ENCODE measurements at regions not wholly inside any gene's neighbourhood (a gene's known extent, or its start where the extent isn't known, plus 50 kb on each side); places are given as distances from the start of the nearest gene placed in this dataset.
A peak's percentile ranks its signal among the peaks of the same experiment; 100 is the strongest.

DNA sequence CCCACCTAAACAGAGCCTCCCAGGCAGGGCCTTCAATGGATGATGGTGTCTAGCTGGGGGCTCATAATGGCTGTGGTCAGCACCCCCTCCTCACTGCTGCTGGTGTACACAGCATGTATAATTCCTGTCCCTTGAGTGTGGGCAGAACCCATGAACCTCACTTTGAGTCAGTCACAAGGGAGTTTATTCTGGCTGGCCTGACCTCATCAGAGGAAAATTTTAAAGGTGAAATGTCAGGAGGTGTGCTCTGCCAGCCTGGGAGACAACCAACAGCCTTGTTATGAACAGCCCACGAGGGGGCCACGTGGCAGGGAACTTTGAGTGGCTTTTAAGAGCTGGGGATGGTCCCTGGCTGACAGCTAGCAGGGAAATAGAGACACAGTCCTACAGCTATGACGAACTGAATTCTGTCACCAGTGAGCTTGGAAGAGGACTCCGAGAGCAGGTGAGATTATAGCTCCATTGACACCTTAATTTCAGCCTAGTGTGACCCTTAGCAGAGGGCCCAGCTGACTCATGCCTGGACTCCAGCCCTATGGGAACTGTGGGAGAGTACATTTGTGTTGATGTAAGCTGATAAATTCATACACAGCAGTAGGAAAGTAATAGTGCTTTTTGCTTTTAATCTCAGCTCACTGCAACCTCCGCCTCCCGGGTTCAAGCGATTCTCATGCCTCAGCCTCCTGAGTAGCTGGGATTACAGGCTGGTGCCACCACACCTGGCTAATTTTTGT lies 73.5 kb upstream of the RUNX3 start:
- Histone ChIP-seq H4K91ac (ENCODE audit: low read length) (no peak overlapping the region), H3K4me3 (ENCODE audit: insufficient read depth in 1 of 2, low read depth in 1 of 2, low read length in 2 of 2) (no peak overlapping the region)

DNA sequence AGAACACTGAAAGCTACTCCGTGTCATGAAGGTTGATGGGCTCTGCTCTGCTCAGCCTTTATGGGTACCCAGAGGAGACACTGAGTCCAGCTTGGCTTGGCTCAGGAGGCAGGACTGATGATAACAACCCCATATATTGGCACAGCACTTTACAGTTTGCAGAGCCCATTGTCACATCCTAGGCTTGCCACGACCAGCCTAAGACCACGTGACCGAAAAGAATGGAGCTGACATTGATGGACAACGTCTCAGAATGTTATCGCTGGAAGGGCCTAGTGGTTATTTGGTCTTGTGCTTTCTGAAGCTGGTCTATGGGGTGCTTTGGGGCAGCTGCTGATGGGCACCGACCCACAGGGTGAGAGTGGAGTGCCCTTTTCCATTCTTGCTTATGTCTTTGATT lies 72.9 kb upstream of the RUNX3 start:
- no peak for DNase-seq
- H3K9ac ChIP-seq (ENCODE audit: low read length) = no peak overlapping the region
- no peak overlapping the region for H4K8ac ChIP-seq (ENCODE audit: low read length)
- 91% methylated on average over 7 of the region's 7 CpGs for WGBS
- no peak overlapping the region for H3K23ac ChIP-seq (ENCODE audit: low read length in 2 of 2)
- H2BK120ac ChIP-seq (ENCODE audit: low read depth, low read length) = no peak overlapping the region
- H3K9me3 ChIP-seq (ENCODE audit: control insufficient read depth, low read length) = no peaks in the 10 kb centered on the region
- no peak overlapping the region for H3K27ac ChIP-seq (ENCODE audit: low read length, poor library complexity, severe bottlenecking)
- H3K36me3 ChIP-seq (ENCODE audit: control insufficient read depth in 1 of 2, insufficient read depth in 2 of 2, low read depth in 1 of 2, low read length in 2 of 2) = no peaks in the 10 kb centered on the region
- no peak overlapping the region for H4K91ac ChIP-seq (ENCODE audit: low read length)
- H3K4me1 ChIP-seq (ENCODE audit: control insufficient read depth, insufficient read depth, low read depth, low read length) = no peaks in the 10 kb centered on the region
- no peaks in the 10 kb centered on the region for H3K79me1 ChIP-seq (replicated peaks; ENCODE audit: low read length, poor library complexity, severe bottlenecking)
- H3K14ac ChIP-seq (ENCODE audit: low read length in 2 of 2) = no peak overlapping the region
- H2BK5ac ChIP-seq (ENCODE audit: low read depth, low read length, poor library complexity, severe bottlenecking) = no peak overlapping the region
- peaks cover 31 to 40% of the 10 kb centered on the region in 2 experiments for H3K27me3 ChIP-seq (ENCODE audit: control insufficient read depth in 1 of 2, insufficient read depth in 1 of 2, low read length in 2 of 2)
- no peak overlapping the region for H2BK15ac ChIP-seq (ENCODE audit: low read depth, poor library complexity, severe bottlenecking)
- H3K18ac ChIP-seq (ENCODE audit: low read depth in 1 of 2, low read length in 2 of 2) = peak overlapping the region in 1 of 2 experiments; percentile 0
- no peak overlapping the region for H3K4me2 ChIP-seq (ENCODE audit: low read length, poor library complexity, severe bottlenecking)
- no peak overlapping the region for H3K4ac ChIP-seq (ENCODE audit: low read depth in 1 of 2, low read length in 2 of 2)
- H2AFZ ChIP-seq (ENCODE audit: low read depth, low read length) = no peak overlapping the region
- H2BK12ac ChIP-seq (ENCODE audit: low read length in 2 of 2) = no peak overlapping the region
- no peak overlapping the region for H3K4me3 ChIP-seq (ENCODE audit: insufficient read depth in 1 of 2, low read depth in 1 of 2, low read length in 2 of 2)
- no peak overlapping the region for H2AK5ac ChIP-seq (ENCODE audit: low read length, severe bottlenecking)

More for the DNA sequence above, 73.5 kb upstream of the RUNX3 start:
- H3K14ac ChIP-seq (ENCODE audit: low read length in 2 of 2) = no peak overlapping the region
- no peak overlapping the region for H4K8ac ChIP-seq (ENCODE audit: low read length)
- no peak overlapping the region for H2BK12ac ChIP-seq (ENCODE audit: low read length in 2 of 2)
- 73% methylated on average over 7 of the region's 7 CpGs for WGBS
- H3K4me2 ChIP-seq (ENCODE audit: low read length, poor library complexity, severe bottlenecking) = no peak overlapping the region
- no peak overlapping the region for H2BK5ac ChIP-seq (ENCODE audit: low read depth, low read length, poor library complexity, severe bottlenecking)
- H3K23ac ChIP-seq (ENCODE audit: low read length in 2 of 2) = no peak overlapping the region
- no peak overlapping the region for H2BK15ac ChIP-seq (ENCODE audit: low read depth, poor library complexity, severe bottlenecking)
- H3K27ac ChIP-seq (ENCODE audit: low read length, poor library complexity, severe bottlenecking) = no peak overlapping the region
- H3K36me3 ChIP-seq (ENCODE audit: control insufficient read depth in 1 of 2, insufficient read depth in 2 of 2, low read depth in 1 of 2, low read length in 2 of 2) = no peaks in the 10 kb centered on the region
- H3K9ac ChIP-seq (ENCODE audit: low read length) = no peak overlapping the region
- no peaks in the 10 kb centered on the region for H3K9me3 ChIP-seq (ENCODE audit: control insufficient read depth, low read length)
- no peak overlapping the region for H2AFZ ChIP-seq (ENCODE audit: low read depth, low read length)
- H3K4me1 ChIP-seq (ENCODE audit: control insufficient read depth, insufficient read depth, low read depth, low read length) = no peaks in the 10 kb centered on the region
- no peak overlapping the region for H3K4ac ChIP-seq (ENCODE audit: low read depth in 1 of 2, low read length in 2 of 2)
- H3K79me1 ChIP-seq (replicated peaks; ENCODE audit: low read length, poor library complexity, severe bottlenecking) = no peaks in the 10 kb centered on the region
- H2AK5ac ChIP-seq (ENCODE audit: low read length, severe bottlenecking) = no peak overlapping the region
- H3K18ac ChIP-seq (ENCODE audit: low read depth in 1 of 2, low read length in 2 of 2) = no peak overlapping the region
- H3K27me3 ChIP-seq (ENCODE audit: control insufficient read depth in 1 of 2, insufficient read depth in 1 of 2, low read length in 2 of 2) = peaks cover 35 to 46% of the 10 kb centered on the region in 2 experiments
- H2BK120ac ChIP-seq (ENCODE audit: low read depth, low read length) = no peak overlapping the region
- peak; percentile 43 for DNase-seq

DNA sequence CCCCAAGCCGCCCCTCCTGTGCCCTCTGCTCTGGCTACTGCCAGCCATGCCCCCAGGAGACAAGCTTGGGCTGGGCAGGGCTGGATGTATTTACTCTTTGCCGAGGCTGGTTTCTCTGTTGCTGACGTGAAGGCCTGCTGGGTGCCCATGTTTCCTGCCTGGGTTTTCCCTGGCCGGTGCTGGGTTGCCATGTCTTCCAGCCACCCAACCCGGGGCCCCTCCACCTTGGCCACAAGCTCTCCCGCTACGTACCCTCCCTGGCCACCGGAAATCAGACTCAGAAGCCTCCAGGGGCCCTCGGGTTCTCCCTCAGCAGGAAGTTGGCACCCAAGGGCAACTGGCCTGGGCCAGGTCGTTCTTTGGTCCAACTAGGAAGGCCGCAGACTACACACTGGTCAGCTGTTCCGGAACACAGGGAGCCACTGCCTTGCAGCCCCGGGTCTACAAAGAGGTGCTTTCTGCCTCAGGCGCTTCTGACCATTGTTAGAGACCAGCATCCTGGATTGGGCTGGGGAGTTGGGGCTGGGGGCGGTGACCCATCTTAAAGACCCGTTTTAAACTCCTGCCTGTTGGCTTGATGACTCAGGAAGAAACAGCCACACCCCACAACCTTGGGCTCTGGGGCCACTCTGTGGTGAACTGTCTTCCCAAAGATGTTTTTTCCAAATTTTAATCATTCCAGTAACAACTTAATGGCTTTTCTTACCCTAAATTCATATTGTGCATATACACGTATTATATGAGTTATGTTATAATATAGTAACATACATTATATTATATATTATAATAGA lies 71.2 kb upstream of the RUNX3 start:
- Histone ChIP-seq H3K27ac (ENCODE audit: low read length, poor library complexity, severe bottlenecking) (no peak overlapping the region), H3K79me1 (replicated peaks; ENCODE audit: low read length, poor library complexity, severe bottlenecking) (no peaks in the 10 kb centered on the region), H3K36me3 (ENCODE audit: control insufficient read depth in 1 of 2, insufficient read depth in 2 of 2, low read depth in 1 of 2, low read length in 2 of 2) (no peaks in the 10 kb centered on the region), H4K8ac (ENCODE audit: low read length) (no peak overlapping the region), H2BK5ac (ENCODE audit: low read depth, low read length, poor library complexity, severe bottlenecking) (no peak overlapping the region), H3K4me2 (ENCODE audit: low read length, poor library complexity, severe bottlenecking) (no peak overlapping the region), H3K14ac (ENCODE audit: low read length in 2 of 2) (no peak overlapping the region), H2BK15ac (ENCODE audit: low read depth, poor library complexity, severe bottlenecking) (no peak overlapping the region), H2AK5ac (ENCODE audit: low read length, severe bottlenecking) (no peak overlapping the region), H4K91ac (ENCODE audit: low read length) (no peak overlapping the region), H3K4ac (ENCODE audit: low read depth in 1 of 2, low read length in 2 of 2) (no peak overlapping the region), H3K27me3 (ENCODE audit: control insufficient read depth in 1 of 2, insufficient read depth in 1 of 2, low read length in 2 of 2) (peaks cover 18 to 26% of the 10 kb centered on the region in 2 experiments), H3K23ac (ENCODE audit: low read length in 2 of 2) (no peak overlapping the region), H2AFZ (ENCODE audit: low read depth, low read length) (no peak overlapping the region), H3K18ac (ENCODE audit: low read depth in 1 of 2, low read length in 2 of 2) (no peak overlapping the region), H3K4me1 (ENCODE audit: control insufficient read depth, insufficient read depth, low read depth, low read length) (no peaks in the 10 kb centered on the region), H3K4me3 (ENCODE audit: insufficient read depth in 1 of 2, low read depth in 1 of 2, low read length in 2 of 2) (no peak overlapping the region), H2BK12ac (ENCODE audit: low read length in 2 of 2) (no peak overlapping the region), H2BK120ac (ENCODE audit: low read depth, low read length) (no peak overlapping the region), H3K9ac (ENCODE audit: low read length) (no peak overlapping the region), H3K9me3 (ENCODE audit: control insufficient read depth, low read length) (peaks cover 2% of the 10 kb centered on the region)
- WGBS = 90% methylated on average over 16 of the region's 17 CpGs
- DNase-seq = no peak

DNA sequence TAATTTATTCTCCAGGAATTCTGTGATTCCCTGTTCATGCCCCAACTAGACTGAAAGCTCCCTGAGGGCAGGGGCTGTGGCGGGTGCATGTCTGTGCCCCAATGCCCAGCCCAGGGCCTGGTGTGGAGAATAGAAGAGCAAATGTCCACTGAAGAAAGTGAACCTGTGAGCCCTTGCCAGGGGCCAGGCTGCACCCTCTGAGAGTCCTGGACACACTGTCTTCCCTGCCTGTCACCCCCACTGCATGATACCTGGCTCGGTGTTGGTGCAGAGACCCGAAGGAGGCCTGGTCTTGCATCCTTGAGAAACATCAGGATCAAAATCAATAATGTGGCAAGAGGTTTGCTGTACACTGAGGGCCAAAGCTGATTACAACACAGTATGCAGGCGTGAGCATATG lies 69.8 kb upstream of the RUNX3 start:
- H3K4me1 ChIP-seq (ENCODE audit: control insufficient read depth, insufficient read depth, low read depth, low read length) = no peaks in the 10 kb centered on the region
- no peak overlapping the region for H3K14ac ChIP-seq (ENCODE audit: low read length in 2 of 2)
- H3K4ac ChIP-seq (ENCODE audit: low read depth in 1 of 2, low read length in 2 of 2) = no peak overlapping the region
- H2BK5ac ChIP-seq (ENCODE audit: low read depth, low read length, poor library complexity, severe bottlenecking) = no peak overlapping the region
- no peak overlapping the region for H3K27ac ChIP-seq (ENCODE audit: low read length, poor library complexity, severe bottlenecking)
- no peak overlapping the region for H4K91ac ChIP-seq (ENCODE audit: low read length)
- H4K8ac ChIP-seq (ENCODE audit: low read length) = no peak overlapping the region
- no peak overlapping the region for H2AFZ ChIP-seq (ENCODE audit: low read depth, low read length)
- 96% methylated on average over 4 of the region's 4 CpGs for WGBS
- no peak overlapping the region for H3K4me2 ChIP-seq (ENCODE audit: low read length, poor library complexity, severe bottlenecking)
- peaks cover 2% of the 10 kb centered on the region for H3K9me3 ChIP-seq (ENCODE audit: control insufficient read depth, low read length)
- H2BK15ac ChIP-seq (ENCODE audit: low read depth, poor library complexity, severe bottlenecking) = no peak overlapping the region
- peaks cover 4 to 19% of the 10 kb centered on the region in 2 experiments for H3K27me3 ChIP-seq (ENCODE audit: control insufficient read depth in 1 of 2, insufficient read depth in 1 of 2, low read length in 2 of 2)
- no peak overlapping the region for H2AK5ac ChIP-seq (ENCODE audit: low read length, severe bottlenecking)
- no peak overlapping the region for H2BK12ac ChIP-seq (ENCODE audit: low read length in 2 of 2)
- no peak overlapping the region for H2BK120ac ChIP-seq (ENCODE audit: low read depth, low read length)
- no peak overlapping the region for H3K23ac ChIP-seq (ENCODE audit: low read length in 2 of 2)
- H3K18ac ChIP-seq (ENCODE audit: low read depth in 1 of 2, low read length in 2 of 2) = no peak overlapping the region
- DNase-seq = no peak
- no peak overlapping the region for H3K4me3 ChIP-seq (ENCODE audit: insufficient read depth in 1 of 2, low read depth in 1 of 2, low read length in 2 of 2)
- H3K79me1 ChIP-seq (replicated peaks; ENCODE audit: low read length, poor library complexity, severe bottlenecking) = no peaks in the 10 kb centered on the region
- H3K36me3 ChIP-seq (ENCODE audit: control insufficient read depth in 1 of 2, insufficient read depth in 2 of 2, low read depth in 1 of 2, low read length in 2 of 2) = no peaks in the 10 kb centered on the region
- H3K9ac ChIP-seq (ENCODE audit: low read length) = no peak overlapping the region

All from mesenchymal stem cell (in vitro differentiated cells and primary cell).